ENCODE measurements at regions not wholly inside any gene's neighbourhood (a gene's known extent, or its start where the extent isn't known, plus 50 kb on each side); places are given as distances from the start of the nearest gene placed in this dataset.

DNA sequence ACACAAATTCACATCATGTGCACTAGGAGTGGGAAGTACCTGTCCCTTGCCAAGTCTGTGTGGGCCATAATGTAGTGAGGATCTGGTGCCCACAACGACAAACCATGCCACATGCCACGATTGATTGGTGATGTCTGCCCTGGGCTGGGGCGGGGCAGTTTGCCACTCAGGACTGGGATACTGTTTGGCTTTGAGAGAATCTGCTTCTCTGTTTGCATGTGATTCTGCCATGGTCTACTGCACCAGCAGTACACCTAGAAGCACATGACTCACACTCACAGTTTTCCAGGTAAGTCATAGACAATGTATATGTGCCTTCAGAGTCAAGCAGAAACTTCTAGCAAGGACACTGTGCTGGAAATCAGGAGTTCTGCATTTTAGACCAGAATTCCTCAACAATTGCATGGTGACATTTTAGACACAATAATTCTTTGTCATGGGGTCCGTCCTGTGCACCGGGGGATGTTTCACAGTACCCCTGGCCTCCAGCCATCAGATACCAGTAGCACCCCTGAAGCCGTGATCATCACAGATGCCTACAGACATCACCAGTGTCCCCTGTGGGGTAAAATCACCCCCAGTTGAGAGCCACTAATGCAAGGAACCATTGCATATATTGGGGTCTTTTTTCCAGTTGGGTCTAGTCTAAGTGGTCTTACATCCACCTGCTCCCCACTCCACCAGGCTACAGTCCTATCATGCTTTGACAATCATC is 278.3 kb downstream of the EIPR1 start:
- FAIRE-seq (no peak), DNase-seq (ENCODE audit: insufficient read length, low spot score) (no peak)
- TF ChIP-seq CTCF (IDR thresholded peaks at IDR 0.05; ENCODE audit: insufficient read depth, missing control alignments), result no peak

DNA sequence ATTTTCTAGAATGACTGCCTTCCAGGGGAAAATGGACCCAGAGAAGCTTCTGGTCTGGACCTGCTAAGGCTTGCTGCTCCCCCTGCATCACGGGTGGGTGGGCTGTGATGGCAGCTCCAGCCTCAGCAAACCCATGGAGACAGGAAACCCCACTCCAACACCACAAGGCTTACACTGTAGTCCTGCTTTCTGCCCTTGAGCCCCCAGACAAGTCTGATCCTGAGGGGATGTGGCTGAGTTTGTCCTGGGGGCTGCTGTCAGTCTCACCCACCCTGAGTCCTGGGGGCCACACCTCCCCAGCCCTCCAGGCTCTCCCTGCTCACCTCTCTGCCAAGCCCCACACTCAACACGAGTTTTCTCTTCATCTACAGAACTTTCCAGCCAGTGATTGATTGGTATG is 279.4 kb downstream of the EIPR1 start:
- no peak for FAIRE-seq
- no peak for TF ChIP-seq CTCF (IDR thresholded peaks at IDR 0.05; ENCODE audit: insufficient read depth, missing control alignments)

GRCh38 chr2:3097804-3098203 is 279.8 kb downstream of the EIPR1 start:
- FAIRE-seq, result no peak
- TF ChIP-seq CTCF (IDR thresholded peaks at IDR 0.05; ENCODE audit: insufficient read depth, missing control alignments), result no peak
- no peak for DNase-seq (ENCODE audit: insufficient read length, low spot score)

More for the DNA sequence above, 279.4 kb downstream of the EIPR1 start:
- no peak for DNase-seq (ENCODE audit: insufficient read length, low spot score)

DNA sequence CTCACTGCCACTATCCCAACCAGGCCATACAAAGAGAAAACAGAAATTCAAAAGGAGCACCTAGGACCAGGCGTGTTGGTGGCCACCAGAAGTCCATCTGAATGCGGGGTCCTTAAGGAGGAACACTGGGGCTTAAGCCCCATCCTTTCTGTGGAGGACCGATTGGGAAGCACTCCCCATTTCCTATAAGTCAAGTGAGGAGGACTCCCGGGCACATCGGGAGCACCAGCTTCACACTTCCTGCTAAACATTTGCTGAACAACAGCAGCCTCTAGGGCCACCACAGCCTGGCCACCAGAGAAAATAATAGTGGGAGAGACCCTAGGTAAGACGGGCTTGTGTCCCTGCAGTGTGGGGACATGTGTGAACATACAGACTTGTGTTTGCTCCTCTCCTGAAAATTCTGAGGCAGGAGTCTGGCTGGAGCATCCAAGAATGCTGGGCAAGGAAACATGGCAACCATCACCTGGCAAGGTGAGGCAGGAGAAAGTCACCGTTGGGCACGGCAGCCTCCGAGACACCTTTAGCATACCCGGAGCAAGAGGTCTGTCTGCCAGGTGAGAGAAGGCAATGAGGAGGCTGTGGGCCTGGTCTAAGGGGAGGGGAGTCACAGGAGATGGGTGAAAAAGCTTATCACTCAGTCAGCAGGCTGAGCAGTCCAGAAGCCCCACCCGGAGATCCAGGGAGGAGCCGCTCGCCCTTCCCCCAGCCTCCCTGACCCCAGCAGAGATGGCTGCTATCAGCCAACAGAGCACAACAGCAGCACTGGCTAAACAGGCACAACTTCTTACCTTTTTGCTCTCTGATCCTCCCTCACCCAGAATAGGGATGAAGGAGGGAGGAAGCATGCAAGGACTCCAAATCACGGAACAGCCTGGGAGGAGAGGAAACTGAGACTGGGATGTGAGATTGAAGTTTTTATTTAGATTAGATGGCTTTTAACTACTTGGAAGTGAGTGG is 282.3 kb downstream of the EIPR1 start:
- DNase-seq (ENCODE audit: insufficient read length, low spot score) (no peak), FAIRE-seq (no peak)
- TF ChIP-seq CTCF (IDR thresholded peaks at IDR 0.05; ENCODE audit: insufficient read depth, missing control alignments), result no peak

- DNase-seq (ENCODE audit: insufficient read length, low spot score) (no peak), FAIRE-seq (no peak)
- no peak for TF ChIP-seq CTCF (IDR thresholded peaks at IDR 0.05; ENCODE audit: insufficient read depth, missing control alignments)
Measured at GRCh38 chr2:3094318-3094717, 283.3 kb downstream of the EIPR1 start.

- no peak for TF ChIP-seq CTCF (IDR thresholded peaks at IDR 0.05; ENCODE audit: insufficient read depth, missing control alignments)
- DNase-seq (ENCODE audit: insufficient read length, low spot score) (no peak), FAIRE-seq (no peak)
Measured at GRCh38 chr2:3091696-3092095, 285.9 kb downstream of the EIPR1 start.

Measured in D721Med (cell line).